GM18505 (cell line): ENCODE measurements at regions not wholly inside any gene's neighbourhood (a gene's known extent, or its start where the extent isn't known, plus 50 kb on each side); places are given as distances from the start of the nearest gene placed in this dataset.

Experiments used
- ATAC-seq: cut with Tn5 transposase; IDR thresholded peaks from one replicate; pipeline ENCODE4 v1.9.1; 2021; ENCODE audit not compliant: unreplicated experiment
- POLR2A ChIP-seq: IDR thresholded peaks from 4 replicates; pipeline ENCODE4 v1.6.1; 2011; ENCODE audit warnings: borderline replicate concordance; ENCODE audit not compliant: insufficient read depth, insufficient read length; ENCODE audit errors: extremely low read depth

DNA sequence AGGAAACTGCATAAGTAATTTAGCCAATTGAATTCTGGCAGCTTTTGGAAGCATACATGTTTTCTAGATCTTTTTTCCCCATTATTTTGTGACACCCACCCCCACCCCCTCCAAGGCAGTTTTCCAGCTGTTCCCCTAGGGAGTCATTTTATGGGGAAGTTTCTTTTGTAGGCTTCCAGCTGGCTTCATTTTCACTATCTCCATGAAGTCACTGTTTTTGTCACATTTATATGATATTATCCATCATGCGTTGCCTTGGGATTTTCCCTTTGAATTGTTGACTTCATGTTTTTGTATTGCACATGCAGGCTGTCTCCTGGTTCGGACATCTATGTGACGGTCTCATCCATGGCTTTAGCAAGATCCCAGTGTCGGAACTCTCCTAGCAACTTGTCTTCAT lies 233.6 kb upstream of the RGS6 start:
- TF ChIP-seq POLR2A = no peak
- ATAC-seq = no peak

DNA sequence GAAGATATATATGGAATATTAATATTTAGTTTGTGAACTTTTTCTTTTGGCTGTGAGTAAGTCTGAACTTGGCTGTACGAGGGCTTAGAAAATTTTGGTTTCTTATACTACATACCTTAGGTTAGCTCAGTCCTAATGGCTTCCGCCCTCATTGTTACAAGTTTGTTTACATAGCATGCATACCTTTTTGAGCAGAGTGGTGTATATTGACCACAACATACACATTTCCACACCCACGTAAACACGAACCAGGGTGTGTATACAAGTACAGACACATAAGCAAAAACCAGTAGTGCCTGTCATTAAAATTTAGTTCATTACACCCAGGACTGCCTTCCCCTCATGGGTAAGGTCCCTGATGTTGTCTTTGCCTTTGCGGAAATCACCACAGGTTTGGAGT lies 230.2 kb upstream of the RGS6 start:
- no peak for ATAC-seq
- TF ChIP-seq POLR2A = no peak

DNA sequence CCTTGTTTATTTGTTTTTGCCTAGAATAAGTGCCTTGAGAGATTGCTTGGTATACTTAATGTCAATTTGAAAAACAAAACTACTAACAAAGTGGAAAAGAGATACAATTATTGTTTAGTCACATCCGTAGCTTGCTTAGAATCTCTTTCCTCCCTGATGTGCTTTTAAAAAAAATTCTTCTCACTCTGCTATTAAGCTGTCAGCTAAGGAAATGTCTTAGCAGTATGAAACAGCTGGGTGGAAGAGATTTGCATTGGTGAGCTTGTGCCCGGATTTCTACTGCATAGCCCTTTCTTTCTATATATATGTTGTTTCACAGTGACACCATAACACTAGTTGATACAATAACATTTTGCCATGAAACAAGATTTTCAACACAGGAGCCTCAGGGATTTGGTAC lies 229.4 kb upstream of the RGS6 start:
- ATAC-seq = no peak
- TF ChIP-seq POLR2A = no peak

DNA sequence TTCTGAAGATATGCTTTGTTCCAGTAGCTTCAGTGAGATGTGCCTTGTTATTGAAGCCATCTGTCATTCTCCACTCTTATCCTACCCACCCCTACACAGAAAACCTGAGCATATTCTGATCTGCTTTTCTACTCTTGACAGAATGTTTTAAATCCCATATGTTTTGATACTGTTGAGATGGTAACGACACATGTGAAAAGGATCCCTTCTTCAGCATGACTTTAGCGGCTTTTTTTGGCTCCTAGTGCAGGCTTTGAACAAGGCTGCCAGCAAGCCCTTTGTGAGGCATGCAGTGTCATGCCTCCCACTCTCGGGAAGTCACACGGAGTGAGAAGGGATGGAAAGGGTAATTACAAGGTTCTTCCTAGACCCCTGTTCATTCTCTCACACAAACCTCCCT lies 228.8 kb upstream of the RGS6 start:
- ATAC-seq = no peak
- TF ChIP-seq POLR2A = no peak

DNA sequence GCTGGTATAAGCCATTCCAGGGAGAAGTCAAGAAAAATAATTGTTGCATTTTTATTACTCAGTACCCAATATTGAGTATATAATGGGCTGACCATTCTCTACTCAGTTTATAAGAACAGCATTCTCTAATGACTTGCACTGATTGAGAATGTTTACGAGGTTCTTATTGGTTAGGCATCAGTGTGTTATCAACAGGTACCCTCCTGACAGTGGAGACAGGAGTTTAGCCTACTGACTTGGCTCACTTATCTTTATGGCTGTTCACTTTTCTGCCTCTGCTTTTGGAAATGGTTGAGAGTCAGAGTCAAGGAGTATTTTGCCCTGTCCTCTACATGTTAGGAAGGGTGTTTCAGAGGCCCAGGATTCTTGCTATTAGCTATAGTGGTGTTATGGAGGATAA lies 228.0 kb upstream of the RGS6 start:
- no peak for ATAC-seq

DNA sequence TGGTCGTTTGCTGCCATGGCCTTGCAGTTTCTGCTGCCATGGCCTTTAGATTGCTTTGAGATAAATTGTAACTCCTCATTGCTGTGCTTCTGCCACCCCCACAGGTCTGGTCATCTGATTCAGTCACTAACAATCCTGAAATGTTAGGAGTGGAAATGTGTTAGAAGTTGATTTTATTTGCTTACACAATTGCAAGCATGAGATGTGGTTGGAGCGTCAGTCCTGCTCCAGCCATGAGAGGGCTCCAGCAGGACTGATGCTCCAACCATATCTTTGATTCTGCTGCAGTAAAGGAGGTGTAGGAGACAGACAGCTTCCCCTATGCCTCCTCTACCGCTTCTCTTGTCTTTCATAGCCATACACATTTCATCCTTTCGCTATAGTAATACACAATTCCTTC lies 226.8 kb upstream of the RGS6 start:
- no peak for ATAC-seq
- no peak for TF ChIP-seq POLR2A

More for the DNA sequence above, 228.0 kb upstream of the RGS6 start:
- no peak for TF ChIP-seq POLR2A

DNA sequence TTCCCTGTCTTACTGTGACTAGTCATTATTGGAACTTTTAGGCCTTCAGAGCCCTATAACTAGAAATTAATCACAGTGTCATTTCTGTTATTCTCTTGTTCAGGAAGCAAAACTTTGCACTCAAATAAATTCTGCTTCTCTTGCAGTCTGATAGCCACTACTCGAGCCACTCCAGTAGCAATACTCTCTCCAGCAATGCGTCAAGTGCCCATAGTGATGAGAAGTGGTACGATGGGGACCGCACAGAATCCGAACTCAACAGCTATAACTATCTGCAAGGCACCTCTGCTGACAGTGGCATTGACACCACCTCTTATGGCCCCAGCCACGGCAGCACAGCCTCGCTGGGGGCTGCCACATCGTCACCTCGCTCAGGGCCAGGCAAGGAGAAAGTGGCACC lies 223.2 kb upstream of the RGS6 start:
- no peak for TF ChIP-seq POLR2A
- no peak for ATAC-seq

DNA sequence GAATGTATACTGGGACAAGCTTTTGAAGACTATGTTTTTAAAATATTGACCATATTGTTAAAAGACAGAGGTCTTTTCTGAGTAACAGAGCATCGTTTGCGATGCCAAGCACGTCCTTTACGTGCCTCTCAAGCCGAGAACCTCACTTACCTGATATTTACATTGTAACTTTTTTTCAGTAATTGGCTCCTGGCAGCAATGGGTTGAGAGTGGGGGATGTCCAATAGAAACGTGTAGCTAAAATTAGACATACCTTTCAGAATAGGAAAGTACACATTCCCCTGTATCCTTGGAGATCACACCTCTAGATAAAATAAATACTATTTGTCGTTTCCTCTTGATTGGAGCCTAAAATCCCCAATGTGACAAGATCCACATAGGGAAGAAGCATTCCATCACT lies 222.2 kb upstream of the RGS6 start:
- no peak for ATAC-seq
- no peak for TF ChIP-seq POLR2A

DNA sequence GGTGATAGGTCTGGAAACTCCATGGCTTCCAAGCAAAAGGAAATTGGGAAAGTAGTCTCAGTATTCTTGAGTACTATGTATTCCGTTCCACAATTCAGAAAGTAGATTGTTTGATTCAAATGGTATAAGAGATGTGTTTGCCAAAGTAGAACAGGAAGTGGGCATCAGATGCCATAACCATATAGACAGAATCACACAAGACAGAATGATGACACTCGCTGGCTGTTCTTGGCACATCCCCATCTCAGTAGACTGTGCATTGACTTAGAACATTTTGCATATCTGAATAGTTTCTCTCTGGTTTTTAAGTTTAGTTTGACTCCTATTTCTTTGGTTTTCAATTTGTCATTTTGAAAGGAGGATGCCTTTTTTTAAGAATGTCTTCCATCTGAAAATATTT lies 221.1 kb upstream of the RGS6 start:
- no peak for ATAC-seq
- TF ChIP-seq POLR2A = no peak

DNA sequence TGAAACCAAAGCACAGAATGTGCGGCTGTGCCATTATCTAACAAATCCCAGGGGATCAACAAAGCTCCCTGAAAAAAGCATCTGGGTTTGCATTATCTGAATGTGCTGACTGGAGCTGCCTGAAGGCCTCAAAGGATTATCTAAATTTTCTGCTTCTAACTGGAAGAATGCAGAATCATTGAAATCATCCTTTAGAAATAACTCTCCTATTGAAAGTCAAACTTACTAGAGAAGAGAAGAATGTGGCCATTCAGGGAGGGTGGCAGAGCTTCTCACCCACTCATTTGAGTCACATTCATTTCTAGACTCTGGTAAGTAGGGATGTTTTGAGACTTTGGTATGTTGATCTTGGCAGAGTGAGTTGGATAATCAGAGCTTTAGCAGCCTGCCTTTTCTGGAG lies 220.6 kb upstream of the RGS6 start:
- ATAC-seq = no peak
- no peak for TF ChIP-seq POLR2A

DNA sequence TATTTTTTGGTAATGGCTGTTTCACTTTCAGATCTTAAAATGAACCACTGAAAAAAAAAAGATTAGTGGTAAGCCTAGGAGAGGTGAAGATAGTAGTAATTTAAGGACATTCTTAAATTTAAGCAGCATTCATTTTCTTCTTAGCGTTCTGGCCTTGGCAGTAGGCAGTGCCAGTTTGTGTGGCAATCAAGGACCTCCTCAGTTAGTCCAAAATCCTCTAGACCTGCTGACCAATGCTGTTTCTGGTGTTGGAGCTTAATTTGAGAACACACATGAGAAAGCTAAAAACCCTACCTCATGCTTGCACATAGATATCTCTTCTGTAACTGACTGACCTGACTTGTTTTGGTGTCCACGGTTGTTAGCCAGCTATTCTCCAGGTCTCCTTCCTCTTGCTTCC lies 219.8 kb upstream of the RGS6 start:
- TF ChIP-seq POLR2A = no peak
- no peak for ATAC-seq

DNA sequence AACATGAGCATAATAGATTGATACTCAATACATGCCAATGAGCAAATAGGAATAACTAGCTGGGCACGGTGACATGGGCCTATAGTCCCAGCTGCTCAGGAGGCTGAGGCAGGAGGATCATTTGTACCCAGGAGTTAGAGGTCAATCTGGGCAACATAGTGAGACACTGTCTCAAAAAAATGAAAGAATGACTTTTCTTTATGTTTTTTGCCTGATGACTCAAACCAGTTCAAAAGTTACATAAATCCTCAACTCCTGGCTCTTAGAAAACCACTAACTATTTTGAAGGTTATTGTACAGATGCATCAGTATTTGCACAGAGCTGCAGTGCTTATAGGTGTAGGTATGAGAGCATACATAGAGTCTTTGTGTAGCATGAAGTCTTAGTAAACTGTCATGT lies 219.2 kb upstream of the RGS6 start:
- ATAC-seq = no peak
- TF ChIP-seq POLR2A = no peak

DNA sequence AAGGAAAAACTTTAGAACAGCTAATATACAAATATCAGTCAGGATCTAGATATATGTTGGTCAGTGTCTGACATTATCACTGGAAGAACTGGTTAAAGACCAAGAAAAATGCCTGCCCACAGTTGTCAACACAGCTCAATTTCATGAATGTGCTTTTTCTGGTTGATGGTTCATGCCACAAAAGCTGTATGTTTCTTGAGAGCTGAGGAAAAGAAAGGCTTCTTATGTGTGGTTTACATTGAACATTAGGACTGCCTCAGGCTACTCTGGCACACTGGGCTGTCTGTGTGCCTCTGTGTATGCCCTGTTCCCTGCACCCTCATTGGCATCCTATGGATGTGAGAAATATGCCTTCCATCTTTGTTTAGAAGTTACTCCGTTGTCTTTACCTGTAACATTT lies 218.8 kb upstream of the RGS6 start:
- no peak for TF ChIP-seq POLR2A
- no peak for ATAC-seq

DNA sequence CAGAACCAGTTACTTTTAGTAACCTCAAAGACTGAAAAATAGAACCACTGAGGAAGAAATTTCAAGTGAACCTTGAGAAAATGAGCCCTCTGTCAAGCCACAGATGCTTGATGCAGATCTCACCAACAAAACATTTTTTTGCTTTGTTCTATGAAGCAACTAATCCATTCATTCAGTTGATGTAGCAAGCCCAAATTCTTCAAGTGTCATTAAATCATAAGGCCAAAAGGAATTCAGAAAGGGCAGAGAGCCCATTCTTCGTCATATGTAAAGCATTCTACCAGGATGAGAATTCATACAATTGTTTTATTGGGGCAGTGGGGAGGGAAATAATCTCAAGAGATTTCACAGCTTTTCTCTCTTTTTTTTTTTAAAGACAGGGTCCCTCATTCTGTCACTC lies 218.0 kb upstream of the RGS6 start:
- ATAC-seq = no peak
- TF ChIP-seq POLR2A = no peak

DNA sequence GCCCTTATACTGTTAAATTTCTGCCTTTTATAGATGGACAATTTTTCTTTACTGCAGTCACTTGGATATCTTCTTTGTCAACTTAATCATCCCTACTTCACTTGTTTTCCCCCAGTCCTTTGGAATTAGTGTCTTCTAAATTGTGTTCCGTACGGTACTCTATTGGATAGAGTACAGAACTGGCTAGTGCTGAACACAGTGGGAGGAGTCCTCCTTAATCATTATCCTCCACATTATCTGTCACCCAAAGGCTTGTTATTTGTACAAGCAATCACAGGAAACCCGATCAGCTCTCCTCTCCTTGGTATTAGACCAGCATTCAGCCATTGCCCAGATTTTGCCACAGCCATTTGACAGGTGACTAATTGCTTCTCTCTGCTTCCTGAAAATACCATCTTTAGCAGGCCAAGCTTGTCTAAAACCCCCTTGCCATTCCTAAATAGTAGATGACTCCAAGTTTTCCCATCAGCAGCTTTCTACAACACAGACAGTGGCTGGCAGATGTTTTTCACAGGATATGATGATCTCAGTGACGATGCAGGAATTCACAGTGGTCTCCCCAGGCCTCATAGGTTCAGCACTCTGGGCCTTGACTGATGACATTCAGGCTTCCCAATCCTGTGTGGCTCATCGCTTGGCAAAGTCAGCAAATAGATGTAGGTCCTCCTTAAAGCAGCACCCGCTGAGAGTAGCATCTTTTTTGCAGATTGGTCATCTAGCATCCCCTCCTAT lies 216.0 kb upstream of the RGS6 start:
- no peak for TF ChIP-seq POLR2A
- ATAC-seq = no peak
